Fibroblast of mammary gland (primary cell): ENCODE measurements at regions not wholly inside any gene's neighbourhood (a gene's known extent, or its start where the extent isn't known, plus 50 kb on each side); places are given as distances from the start of the nearest gene placed in this dataset.

ENCODE experiments used
- DNase-seq: peaks from one replicate; pipeline ENCODE4 v3.0.0-alpha.2; 2010; ENCODE audit warnings: low read depth
- H3K4me3 ChIP-seq: 2 replicates; pipeline ENCODE4 v1.5.1; 2011; ENCODE audit warnings: low read depth, mild to moderate bottlenecking, low read length, moderate library complexity; ENCODE audit not compliant: control insufficient read depth
- TF ChIP-seq, protein P1 (sequence below): conservative IDR thresholded peaks from 2 replicates; pipeline ENCODE4 v1.5.1; 2011; ENCODE audit warnings: low read depth, low read length, inconsistent platforms; ENCODE audit not compliant: control insufficient read depth, insufficient read depth

DNA sequence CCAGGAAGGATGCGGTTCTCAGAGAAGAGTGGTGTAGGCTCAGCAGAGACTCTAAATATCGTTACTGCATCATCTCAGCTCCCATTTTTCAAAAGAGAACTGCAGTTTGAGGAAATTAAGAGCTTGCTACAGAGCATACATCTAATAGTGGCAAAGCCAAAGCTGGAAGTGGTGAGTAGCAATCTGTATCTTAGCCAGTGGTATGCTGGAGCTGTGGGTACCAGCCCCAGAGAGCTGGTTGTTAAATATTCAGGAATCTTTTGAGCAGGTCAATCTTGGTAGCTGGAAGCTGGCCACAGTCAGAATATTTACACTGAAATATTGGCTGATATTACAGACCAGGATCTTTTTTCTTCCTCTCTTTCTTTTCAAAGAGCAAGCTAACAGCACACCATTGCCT, 88.4 kb upstream of the STEAP1B start:
- no peak overlapping the region for H3K4me3 ChIP-seq
- DNase-seq: no peak
- TF ChIP-seq, protein P1, sequence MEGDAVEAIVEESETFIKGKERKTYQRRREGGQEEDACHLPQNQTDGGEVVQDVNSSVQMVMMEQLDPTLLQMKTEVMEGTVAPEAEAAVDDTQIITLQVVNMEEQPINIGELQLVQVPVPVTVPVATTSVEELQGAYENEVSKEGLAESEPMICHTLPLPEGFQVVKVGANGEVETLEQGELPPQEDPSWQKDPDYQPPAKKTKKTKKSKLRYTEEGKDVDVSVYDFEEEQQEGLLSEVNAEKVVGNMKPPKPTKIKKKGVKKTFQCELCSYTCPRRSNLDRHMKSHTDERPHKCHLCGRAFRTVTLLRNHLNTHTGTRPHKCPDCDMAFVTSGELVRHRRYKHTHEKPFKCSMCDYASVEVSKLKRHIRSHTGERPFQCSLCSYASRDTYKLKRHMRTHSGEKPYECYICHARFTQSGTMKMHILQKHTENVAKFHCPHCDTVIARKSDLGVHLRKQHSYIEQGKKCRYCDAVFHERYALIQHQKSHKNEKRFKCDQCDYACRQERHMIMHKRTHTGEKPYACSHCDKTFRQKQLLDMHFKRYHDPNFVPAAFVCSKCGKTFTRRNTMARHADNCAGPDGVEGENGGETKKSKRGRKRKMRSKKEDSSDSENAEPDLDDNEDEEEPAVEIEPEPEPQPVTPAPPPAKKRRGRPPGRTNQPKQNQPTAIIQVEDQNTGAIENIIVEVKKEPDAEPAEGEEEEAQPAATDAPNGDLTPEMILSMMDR: no peak

DNA sequence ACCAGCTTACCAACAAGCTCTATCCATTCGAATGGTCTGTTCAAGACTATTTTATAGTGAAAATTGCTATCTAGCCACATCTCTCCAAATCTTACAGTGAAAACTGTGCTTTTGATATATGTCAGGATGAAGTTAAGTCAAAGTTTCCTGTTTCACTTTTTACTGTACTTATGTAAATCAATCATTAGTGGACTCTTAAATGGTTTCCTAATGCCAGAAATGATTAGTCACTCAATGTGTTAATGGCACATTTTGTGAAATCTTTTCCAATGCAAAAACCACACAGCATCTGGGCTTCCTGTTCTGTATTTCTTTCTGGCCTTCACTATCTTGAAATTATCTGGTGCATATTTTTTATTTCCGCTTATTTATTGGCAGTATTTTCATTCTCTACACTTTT, 87.3 kb upstream of the STEAP1B start:
- TF ChIP-seq, protein P1: no peak
- DNase-seq: peak; percentile 67
- no peak overlapping the region for H3K4me3 ChIP-seq

DNA sequence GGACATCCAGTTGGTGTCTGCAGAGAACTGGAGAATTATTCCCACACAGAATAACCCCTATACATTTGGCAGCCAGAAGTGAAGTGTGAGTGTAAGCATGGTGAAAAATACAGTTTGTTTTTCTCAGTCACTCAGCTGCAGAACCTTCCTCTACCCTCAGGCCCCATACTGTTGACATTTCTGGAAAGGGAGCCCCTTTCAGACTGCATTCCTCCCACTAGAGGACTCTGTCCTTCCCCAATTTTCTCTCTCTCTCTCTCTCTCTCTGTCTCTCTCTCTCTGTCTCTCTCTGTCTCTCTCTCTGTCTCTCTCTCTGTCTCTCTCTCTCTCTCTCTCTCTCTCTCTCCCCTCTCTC, 86.8 kb upstream of the STEAP1B start:
- no peak overlapping the region for H3K4me3 ChIP-seq
- TF ChIP-seq, protein P1: peak; percentile 57
- peak; percentile 56 for DNase-seq

DNA sequence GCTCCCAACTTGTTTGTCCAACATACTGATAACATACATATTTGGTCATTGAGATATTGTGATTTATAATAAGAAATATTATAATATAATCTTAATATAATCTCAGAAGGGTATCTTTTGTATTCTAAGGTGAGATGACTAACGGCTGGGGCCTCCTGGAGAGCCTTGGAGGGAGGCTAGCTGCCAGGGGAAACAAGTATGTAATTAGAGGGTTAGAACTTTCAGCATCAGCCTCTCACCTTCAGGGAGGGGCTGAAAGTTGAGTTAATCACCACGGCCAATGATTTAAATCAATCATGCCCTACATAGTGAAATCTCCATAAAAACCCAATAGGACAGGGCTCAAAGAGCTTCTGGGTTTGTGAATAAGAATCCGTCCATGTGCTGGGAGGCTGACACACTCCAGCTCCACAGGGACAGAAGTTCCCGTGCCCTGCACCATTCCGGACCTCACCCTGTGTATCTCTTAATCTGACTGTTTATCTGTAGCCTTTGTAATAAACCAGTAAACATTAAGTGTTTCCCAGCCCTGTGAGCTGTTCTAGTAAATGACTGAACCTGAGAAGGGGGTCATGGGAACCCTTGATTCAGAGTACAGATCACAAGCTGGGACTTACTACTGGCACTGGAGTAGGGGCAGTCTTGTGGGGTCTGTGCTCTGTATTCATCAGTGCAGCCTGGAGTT, 86.3 kb upstream of the STEAP1B start:
- H3K4me3 ChIP-seq: no peak overlapping the region
- DNase-seq: no peak
- TF ChIP-seq, protein P1: no peak

DNA sequence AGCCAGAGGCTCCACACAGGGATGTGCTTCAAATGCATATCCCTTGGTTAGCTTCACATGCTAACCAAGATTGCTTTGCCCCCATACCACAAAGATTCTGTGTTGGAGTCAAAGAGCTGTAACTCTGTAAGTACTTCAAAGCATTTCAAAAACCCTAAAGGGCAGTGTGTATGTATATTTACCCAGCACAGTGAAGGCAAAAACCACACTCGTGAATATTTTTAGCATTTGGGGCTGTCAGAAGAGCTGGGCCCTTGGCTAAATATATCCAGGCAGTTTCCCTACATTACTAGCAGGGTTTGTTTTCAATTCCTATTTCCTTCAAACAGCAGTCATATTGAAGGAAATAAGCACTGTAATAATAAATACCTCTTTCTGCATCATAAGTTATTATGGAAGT, 84.2 kb upstream of the STEAP1B start:
- TF ChIP-seq, protein P1: no peak
- no peak overlapping the region for H3K4me3 ChIP-seq
- DNase-seq: no peak

DNA sequence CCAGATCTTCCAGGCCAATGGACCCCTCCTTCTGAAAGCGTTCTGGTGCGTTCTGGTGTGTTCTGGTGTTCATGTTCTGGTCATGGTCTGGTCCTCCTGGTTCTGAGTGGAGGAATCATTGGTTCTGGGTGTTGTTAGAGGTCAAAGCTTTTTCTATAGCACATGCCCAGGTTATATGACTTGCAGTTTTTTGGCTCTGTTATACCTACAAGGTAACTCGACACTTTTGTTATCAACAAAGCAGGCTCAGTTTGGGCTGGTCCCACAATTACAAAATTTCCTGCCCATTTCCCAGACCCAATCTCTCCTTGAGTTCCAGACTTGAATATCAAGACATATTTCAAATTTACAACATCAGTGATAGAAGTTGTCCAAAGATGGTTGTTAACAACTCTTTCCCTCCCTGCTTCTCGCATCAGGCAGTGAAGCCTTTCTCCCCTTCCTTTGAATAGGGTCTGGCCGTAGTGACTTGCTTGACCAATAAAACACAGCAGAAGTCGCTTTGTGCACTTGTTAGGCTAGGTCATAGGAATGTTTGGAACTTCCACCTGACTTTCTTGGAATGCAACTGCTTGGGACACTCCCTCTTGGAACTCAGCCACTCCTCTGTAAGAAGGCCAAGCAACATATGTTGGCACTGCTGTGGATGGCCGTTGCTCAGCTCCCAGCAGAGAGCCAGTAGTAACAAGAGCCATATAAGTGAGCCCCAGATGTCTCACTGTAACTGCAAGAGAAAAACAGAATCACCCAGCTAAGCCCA, 83.1 kb upstream of the STEAP1B start:
- H3K4me3 ChIP-seq: no peak overlapping the region
- peak; percentile 75 for DNase-seq
- TF ChIP-seq, protein P1: no peak
